ENCODE measurements at regions not wholly inside any gene's neighbourhood (a gene's known extent, or its start where the extent isn't known, plus 50 kb on each side); places are given as distances from the start of the nearest gene placed in this dataset.

DNA sequence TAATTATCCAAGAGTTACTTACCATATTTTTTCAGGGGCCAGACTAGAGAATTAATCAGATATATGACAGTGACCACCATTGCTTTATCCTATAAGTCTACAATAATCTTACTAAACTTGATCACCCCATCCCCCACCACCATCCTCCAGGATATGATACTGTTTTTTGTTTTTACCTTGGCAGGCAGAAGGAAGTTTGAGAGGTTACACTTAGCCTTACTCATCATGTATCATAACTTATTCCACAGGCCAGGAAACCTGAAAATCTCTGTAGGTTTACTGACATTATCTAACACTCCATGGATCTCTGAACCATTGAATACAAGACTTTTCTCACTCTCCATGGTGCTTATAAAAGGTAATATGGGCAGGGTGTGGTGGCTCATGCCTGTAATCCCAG is 602.7 kb downstream of the KCNJ3 start:
- Histone ChIP-seq H3K4me2 (ENCODE audit: low read length) (no peak overlapping the region), H3K79me2 (ENCODE audit: insufficient read depth, low read depth, low read length) (no peaks in the 10 kb centered on the region), H3K4me3 (ENCODE audit: low read depth, low read length, poor library complexity, severe bottlenecking) (no peak overlapping the region), H3K36me3 (ENCODE audit: insufficient read depth, low read length) (no peaks in the 10 kb centered on the region), H3K27ac (ENCODE audit: low read depth, low read length, poor library complexity, severe bottlenecking) (no peak overlapping the region), H3K9me2 (ENCODE audit: insufficient read depth, low read length) (no peaks in the 10 kb centered on the region), H4K20me1 (ENCODE audit: insufficient read depth, low read length) (no peaks in the 10 kb centered on the region), H3K9me3 (ENCODE audit: low read length) (no peaks in the 10 kb centered on the region), H2AFZ (ENCODE audit: low read length) (no peak overlapping the region), H3K4me1 (ENCODE audit: insufficient read depth, low read length, poor library complexity, severe bottlenecking) (peaks cover 7% of the 10 kb centered on the region)
- intact Hi-C loops (cut with micrococcal nuclease; ENCODE audit: unreplicated experiment) = loop anchor here (10.0 kb wide), 1 partner anchor 906 kb away; no protein-coding TSS in a partner anchor
- DNase-seq (ENCODE audit: low spot score) = no peak
- TF ChIP-seq, protein P1, sequence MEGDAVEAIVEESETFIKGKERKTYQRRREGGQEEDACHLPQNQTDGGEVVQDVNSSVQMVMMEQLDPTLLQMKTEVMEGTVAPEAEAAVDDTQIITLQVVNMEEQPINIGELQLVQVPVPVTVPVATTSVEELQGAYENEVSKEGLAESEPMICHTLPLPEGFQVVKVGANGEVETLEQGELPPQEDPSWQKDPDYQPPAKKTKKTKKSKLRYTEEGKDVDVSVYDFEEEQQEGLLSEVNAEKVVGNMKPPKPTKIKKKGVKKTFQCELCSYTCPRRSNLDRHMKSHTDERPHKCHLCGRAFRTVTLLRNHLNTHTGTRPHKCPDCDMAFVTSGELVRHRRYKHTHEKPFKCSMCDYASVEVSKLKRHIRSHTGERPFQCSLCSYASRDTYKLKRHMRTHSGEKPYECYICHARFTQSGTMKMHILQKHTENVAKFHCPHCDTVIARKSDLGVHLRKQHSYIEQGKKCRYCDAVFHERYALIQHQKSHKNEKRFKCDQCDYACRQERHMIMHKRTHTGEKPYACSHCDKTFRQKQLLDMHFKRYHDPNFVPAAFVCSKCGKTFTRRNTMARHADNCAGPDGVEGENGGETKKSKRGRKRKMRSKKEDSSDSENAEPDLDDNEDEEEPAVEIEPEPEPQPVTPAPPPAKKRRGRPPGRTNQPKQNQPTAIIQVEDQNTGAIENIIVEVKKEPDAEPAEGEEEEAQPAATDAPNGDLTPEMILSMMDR (conservative IDR thresholded peaks at IDR 0.05; ENCODE audit: low read length) = no peak
- no peak for TF ChIP-seq EZH2phosphoT487 (IDR thresholded peaks at IDR 0.05; ENCODE audit: borderline replicate concordance, low read depth, low read length)
- no TSS peak for BruUV-seq (replicated peaks)
- CTCF ChIA-PET (ENCODE audit: unreplicated experiment) = no interaction called here
- POLR2A ChIA-PET = interaction anchor here (0.9 kb wide), 1 partner anchor 17 kb away, joined by 3 read pairs; no protein-coding TSS in a partner anchor

DNA sequence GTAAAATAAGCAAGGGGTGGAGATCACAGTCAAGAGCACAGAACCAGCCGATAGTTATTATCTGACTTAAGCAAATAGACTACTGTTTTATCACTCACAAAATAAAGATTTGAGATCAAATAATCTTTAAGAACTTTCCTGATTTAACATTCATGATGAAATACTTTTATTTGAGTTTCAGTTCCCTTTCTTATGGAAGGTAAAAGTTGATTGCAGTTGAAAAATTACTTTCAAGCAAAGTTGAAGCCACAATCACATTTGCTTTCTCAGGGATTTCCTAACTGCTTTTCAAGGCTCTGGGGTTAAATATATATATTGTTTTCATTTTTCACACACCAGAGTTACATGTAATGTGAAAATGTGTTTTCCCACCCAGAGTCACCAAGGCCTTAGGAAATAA is 599.5 kb downstream of the KCNJ3 start:
- intact Hi-C loops (cut with micrococcal nuclease; ENCODE audit: unreplicated experiment) = loop anchor here (5.0 kb wide), 1 partner anchor 156 kb away; no protein-coding TSS in a partner anchor
- Histone ChIP-seq H3K79me2 (ENCODE audit: insufficient read depth, low read depth, low read length) (no peaks in the 10 kb centered on the region), H3K9me2 (ENCODE audit: insufficient read depth, low read length) (no peaks in the 10 kb centered on the region), H3K27ac (ENCODE audit: low read depth, low read length, poor library complexity, severe bottlenecking) (no peak overlapping the region), H3K9me3 (ENCODE audit: low read length) (no peaks in the 10 kb centered on the region), H2AFZ (ENCODE audit: low read length) (no peak overlapping the region), H3K4me1 (ENCODE audit: insufficient read depth, low read length, poor library complexity, severe bottlenecking) (peaks cover 7% of the 10 kb centered on the region), H3K4me2 (ENCODE audit: low read length) (no peak overlapping the region), H3K4me3 (ENCODE audit: low read depth, low read length, poor library complexity, severe bottlenecking) (no peak overlapping the region), H3K36me3 (ENCODE audit: insufficient read depth, low read length) (no peaks in the 10 kb centered on the region), H4K20me1 (ENCODE audit: insufficient read depth, low read length) (no peaks in the 10 kb centered on the region)
- BruUV-seq (replicated peaks) = no TSS peak
- POLR2A ChIA-PET = no interaction called here
- CTCF ChIA-PET (ENCODE audit: unreplicated experiment) = no interaction called here
- TF ChIP-seq, protein P1 (conservative IDR thresholded peaks at IDR 0.05; ENCODE audit: low read length) = no peak
- TF ChIP-seq EZH2phosphoT487 (IDR thresholded peaks at IDR 0.05; ENCODE audit: borderline replicate concordance, low read depth, low read length) = no peak
- DNase-seq (ENCODE audit: low spot score) = peak; percentile 3

DNA sequence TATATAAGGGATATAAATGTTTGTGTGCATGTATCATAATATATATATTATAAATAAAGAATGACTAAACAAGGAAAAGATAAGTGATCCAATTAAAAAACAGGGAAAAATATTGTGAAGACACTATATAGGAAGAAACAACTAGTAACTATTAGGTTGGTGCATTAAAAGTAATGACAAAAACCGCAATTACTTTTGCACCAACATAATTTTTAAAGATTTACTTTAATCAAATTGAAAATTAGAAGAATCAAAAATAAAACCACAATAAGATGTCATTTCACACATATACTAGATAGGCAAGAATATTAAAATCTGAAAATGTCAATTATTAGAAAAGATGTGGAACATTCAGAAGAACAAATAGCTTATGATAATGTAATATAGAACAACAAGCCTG is 595.9 kb downstream of the KCNJ3 start:
- Histone ChIP-seq H3K9me2 (ENCODE audit: insufficient read depth, low read length) (no peaks in the 10 kb centered on the region), H3K9me3 (ENCODE audit: low read length) (no peaks in the 10 kb centered on the region), H3K4me1 (ENCODE audit: insufficient read depth, low read length, poor library complexity, severe bottlenecking) (peaks cover 7% of the 10 kb centered on the region), H3K36me3 (ENCODE audit: insufficient read depth, low read length) (no peaks in the 10 kb centered on the region), H3K4me3 (ENCODE audit: low read depth, low read length, poor library complexity, severe bottlenecking) (no peak overlapping the region), H4K20me1 (ENCODE audit: insufficient read depth, low read length) (no peaks in the 10 kb centered on the region), H3K79me2 (ENCODE audit: insufficient read depth, low read depth, low read length) (no peaks in the 10 kb centered on the region), H3K27ac (ENCODE audit: low read depth, low read length, poor library complexity, severe bottlenecking) (no peak overlapping the region), H3K4me2 (ENCODE audit: low read length) (no peak overlapping the region), H2AFZ (ENCODE audit: low read length) (no peak overlapping the region)
- ChIA-PET CTCF (ENCODE audit: unreplicated experiment) (no interaction called here), POLR2A (no interaction called here)
- TF ChIP-seq, protein P1 (conservative IDR thresholded peaks at IDR 0.05; ENCODE audit: low read length) = no peak
- no peak for TF ChIP-seq EZH2phosphoT487 (IDR thresholded peaks at IDR 0.05; ENCODE audit: borderline replicate concordance, low read depth, low read length)
- intact Hi-C loops (cut with micrococcal nuclease; ENCODE audit: unreplicated experiment) = no loop called here
- DNase-seq (ENCODE audit: low spot score) = no peak
- no TSS peak for BruUV-seq (replicated peaks)
